GM19351 (cell line): ENCODE measurements at regions not wholly inside any gene's neighbourhood (a gene's known extent, or its start where the extent isn't known, plus 50 kb on each side); places are given as distances from the start of the nearest gene placed in this dataset.
A peak's percentile ranks its signal among the peaks of the same experiment; 100 is the strongest.

Source experiments
- ATAC-seq: cut with Tn5 transposase; IDR thresholded peaks from one replicate; pipeline ENCODE4 v1.9.1; 2021; ENCODE audit warnings: mild to moderate bottlenecking, moderate library complexity; ENCODE audit not compliant: unreplicated experiment

DNA sequence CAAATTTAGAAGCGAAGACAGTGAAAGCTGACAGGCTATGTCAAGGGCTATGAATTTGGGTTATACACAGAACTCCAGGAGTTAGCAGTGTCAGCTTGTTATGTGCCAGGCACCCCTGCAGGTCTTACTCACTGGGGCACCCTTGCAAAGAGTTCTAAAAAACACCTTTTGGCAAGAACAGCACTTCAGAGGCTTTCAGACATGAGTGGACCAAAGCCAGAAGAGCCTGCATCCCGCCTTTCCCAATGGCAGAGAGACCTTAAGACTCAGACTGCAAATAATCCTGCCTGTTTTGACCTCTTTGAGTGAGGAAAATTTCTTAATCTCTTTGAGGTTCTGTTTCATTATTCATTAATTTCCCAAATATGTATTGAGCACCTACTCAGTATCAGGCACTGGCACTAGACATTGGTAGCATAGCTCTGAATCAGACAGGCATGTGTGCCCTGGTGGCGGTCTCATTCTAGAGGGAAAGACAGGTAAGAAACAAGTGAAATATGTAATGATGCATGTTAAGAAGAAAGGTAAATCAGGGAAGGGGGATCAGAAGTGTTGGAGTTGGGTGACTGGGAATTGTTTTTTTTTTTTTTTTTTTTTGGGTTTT, 280.0 kb downstream of the KBTBD8 start:
- no peak for ATAC-seq

DNA sequence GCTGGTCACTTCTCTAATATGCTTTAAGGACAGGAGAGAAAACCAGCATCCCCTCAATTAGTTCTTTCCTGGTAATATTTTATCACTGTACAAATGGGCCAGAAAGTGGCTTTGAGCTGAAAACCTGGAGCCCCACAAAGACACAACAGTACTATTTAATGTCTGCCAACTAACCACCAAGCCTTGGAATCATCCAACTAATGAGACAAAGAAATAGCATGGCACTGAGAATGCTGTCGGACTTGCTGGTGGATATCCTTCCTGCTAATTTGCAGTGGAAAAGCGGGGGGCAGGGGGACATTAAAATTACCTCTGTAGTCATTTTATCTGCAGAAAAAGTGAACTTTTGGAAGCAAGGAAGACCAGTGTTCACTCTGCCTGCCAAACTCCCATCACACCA, 288.5 kb downstream of the KBTBD8 start:
- ATAC-seq, result no peak

DNA sequence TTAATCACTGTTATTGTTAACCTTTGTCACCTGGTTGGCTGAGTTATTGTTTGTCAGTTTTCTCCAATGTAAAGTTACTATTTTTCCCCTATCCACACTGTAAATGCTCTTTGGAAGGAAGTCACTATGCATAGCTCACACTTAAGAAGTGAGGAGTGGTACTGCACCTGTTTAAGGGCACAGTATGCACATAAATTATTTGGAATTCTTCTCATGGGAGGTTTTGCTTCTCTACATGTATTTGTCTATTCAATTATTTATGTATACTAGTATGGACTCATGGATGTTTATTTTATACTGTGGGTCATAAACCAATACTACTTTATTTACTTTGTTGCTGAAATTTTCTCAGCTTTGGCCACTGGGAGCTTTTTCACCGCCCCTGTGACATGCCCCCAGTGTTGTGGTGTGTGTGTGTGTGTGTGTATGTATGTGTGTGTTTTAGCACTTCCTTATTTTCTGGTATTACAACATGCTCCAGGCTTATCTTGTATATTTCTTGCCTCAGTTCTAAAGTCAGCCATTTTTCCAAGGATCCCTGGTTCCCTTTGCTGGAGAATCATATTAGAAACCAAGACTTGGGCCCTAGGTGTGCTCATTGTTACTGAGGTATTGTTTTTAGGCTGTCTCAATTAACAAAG, 290.5 kb downstream of the KBTBD8 start:
- ATAC-seq, result no peak

DNA sequence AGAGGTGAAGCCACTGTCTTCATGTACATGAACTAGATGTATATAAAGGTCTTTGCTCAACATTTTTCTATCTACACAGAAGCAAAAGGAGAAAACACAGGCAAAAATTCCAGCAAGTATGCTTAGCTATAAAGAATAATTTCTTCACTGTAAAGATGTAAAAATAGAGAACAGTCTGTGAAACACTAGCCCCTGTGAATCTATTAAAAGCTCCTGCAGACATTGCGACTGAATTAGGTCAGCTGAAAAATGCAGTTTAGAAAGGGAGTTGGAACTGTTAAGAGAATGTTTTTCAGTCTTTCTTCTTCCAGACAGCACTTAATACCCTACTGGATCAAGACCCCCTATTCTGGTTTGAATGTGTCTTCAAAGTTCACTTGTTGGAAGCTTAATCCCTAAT, 291.5 kb downstream of the KBTBD8 start:
- no peak for ATAC-seq

DNA sequence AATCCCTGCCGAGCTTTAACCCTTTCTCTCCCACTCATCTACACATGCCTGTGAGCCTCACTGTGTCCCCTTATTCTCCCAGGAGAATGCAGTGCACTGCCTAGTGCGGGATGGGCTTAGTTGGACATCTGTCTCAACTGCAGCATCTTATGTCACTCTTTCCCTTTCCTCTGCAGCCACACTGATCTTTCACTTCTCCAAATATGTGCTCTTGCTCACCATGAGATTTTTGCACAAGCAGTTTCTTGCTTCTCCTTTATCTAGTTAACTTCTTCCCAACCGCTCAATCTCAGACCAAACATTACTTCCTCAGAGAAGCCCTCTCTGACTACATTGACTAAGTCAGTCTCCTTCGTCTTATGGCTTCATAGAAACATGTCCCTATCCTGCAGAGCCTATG, 292.3 kb downstream of the KBTBD8 start:
- ATAC-seq, result peak; percentile 71

DNA sequence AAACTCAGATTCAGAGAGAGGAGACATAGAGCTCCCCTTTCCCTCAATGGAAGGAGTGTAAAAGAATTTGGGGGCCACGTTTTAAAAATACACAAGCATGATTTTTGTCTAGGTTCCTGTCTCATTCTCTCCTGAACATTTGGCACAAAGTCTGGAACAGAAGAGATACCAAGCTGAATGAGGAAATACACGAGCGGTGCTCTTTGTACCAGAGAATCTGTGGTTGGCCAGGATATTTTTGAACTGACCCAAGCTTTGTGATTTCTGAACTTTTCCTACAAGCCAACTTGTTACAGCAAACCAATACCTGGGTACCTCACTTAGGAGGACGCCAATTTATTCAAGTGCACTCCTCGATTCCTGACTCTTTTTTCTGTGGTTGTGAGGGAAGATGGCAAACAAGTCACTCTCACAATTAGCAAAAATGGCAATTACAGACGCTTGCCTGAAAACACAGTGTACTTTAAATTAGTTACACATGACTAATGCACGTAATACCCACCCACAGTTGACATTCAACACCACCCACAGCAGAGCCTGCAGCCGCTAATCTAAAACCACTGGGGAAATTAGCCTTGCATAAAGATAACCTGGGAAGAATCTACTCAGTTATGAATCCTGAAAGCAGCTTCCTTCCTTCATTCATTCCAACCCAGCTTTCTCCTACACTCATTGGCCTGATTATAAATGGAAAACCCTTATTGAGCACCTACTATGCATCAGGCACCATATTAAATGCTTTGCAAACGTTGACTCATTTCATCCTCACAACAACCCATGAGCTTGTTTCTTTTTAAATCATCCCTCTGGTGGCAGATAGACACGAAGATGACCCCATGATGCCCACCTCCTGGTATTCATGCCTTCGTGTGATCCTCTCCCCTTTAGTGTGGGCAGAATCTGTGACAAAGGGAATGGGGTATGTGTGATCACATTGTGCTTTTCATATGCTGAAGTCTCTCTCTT, 293.5 kb downstream of the KBTBD8 start:
- ATAC-seq, result peak; percentile 50

DNA sequence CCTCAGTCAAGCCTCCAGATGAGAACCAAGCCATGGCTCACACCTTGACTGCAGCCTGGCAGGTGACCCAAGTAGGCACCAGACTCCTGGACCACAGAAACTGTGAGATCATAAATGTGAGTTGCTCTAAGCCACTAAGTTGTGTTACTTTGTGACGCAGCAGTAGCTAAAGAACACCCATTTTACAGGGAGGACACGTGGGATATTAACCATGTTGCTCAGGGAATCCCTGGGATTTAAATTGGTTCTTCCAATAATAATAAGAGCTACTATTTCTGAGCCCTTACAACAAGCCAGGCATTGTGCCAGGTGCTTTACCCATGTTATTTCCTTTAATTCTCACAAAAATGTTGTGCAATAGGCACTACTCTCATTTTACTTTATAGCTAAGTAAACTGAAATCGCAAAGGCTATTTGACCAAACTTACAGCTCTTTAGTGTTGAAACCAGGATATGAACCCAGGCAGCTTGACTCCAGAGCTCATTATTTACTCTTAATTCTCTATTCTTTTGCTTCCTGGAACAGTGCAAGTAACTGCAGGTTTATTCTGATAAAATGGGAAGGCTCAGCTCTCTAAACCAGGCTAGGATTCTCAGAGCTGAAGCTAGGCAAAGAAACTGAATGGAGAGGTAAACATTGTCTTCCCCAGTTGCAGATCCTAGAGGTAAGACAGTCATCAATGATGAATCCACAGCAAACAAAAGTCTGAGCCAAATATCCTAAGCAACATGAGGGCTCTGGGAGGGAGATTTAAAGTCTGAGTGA, 294.4 kb downstream of the KBTBD8 start:
- no peak for ATAC-seq

DNA sequence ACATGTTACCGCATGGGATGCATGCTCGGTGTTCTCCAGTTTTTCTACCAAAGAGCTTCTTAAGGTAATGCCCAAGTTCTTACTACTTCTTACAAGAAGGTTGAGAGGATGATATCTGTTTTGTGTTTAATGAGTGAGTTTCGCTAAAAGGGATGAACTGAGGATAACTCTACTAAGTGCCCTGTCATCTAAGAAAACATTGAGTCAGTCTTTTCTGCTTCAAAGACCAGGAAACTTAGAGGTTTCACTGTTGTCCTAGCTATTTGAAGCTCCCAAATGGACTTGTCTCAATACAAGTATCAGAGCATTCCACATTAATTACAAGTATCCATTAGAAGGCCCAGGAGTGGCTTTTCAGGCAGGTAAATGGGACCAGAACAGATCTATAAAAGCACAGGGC, 296.2 kb downstream of the KBTBD8 start:
- ATAC-seq, result no peak

DNA sequence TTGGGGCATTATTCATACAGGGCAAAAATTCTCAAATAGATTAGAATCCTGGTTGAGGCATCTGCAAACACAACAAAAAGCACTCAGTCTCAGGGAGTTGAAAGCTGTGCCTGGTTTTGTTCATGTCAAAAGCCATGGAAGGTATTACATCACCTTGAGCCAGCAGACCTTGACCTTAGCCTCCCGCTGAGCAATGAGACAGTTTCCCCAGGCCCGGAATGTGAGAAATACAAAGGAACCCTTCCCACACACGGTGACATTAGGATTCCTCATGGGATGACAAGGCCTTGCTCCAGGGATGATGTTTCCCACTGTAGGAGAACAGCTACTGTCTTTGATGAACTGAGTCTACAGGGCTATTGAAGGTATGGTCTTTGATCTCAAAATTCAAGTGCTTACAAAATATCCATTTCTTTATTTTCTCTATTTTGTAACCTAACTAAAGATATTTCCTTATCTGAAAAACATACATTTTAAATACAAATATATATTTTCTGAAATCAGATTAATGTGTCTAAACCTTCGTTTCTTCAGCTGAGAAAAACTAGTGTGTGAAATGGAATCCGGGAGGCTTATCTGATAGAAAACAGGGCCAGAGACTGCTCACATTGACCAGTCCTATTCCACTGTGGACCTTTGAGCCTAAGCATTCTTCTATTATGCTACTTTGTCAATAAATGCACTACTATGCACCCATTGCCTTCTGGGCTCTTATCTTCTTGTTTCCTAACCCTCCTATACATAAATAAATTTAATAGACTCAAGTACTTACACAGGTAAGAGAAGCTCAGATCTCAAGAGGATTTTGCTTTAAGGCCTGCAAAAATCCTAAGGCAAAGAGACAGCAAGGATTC, 298.2 kb downstream of the KBTBD8 start:
- no peak for ATAC-seq

DNA sequence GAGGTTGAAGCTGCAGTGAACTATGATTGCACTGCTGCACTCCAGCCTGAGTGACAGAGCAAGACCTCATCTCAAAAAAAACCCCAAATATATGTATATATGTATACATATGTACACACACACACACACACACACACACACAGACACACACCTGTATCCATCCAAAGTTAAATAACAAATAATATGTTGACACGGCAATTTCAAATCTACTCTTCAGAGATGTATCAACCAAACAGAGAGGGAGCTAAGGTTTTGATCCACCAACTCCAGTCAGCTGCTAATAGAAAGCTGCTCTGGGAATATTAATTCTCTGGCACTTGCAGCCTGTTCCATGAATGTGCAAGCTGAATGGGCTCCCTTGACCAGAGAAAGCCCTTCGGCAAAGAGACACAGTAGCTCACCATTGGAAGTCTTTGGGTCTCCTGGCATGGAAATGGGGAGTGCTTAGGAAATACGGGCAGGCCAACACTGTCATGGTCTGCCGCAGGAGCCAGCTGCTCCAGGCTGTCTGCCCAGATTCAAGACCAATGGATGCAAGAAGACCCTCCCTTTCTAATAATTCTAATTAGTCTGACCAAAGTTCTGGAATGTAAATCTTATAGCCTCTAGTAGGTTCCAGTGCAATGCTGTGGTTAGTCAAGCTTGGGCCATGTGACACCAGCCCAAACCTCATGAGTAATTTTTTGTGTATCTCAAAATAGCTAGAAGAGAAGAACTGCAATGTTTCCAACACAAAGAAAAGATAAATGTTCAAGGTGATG, 299.8 kb downstream of the KBTBD8 start:
- ATAC-seq, result no peak

DNA sequence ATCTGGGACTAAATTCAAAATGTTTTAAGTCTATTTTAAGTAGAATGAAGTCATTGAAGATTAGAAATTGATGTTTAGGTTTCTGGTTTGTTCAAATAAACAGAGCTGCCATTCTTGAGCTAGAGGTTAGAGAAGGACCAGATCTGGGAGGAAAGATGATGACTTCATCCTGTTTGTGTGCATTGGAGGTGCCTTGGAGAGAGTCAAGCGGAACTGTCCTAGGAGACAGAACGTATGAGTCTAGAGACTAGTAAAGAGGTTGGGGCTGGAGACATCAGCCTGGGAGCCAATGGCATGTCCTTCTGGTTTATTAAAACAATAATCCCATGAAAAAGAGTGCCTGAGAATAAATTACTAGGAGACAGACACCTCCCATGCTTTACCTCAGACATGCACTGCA, 303.4 kb downstream of the KBTBD8 start:
- ATAC-seq, result no peak

DNA sequence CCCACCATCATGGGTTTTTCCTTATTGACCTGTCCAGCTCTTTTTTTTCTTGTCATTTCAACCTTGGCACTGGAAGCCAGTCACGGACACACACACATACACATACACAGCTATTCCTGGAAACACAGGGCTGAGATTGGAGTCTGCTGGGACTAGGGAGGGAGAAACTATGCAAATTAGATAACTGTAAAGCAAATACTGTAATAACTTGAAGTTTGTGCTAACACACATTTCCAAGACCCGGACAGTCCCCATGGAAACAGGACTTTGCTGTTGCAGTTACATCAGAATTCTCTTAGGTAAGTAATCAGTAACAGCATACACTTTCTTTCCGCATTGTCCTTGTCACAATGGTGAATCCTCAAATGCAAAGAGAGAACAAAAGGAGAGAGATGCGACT, 304.4 kb downstream of the KBTBD8 start:
- ATAC-seq, result no peak

DNA sequence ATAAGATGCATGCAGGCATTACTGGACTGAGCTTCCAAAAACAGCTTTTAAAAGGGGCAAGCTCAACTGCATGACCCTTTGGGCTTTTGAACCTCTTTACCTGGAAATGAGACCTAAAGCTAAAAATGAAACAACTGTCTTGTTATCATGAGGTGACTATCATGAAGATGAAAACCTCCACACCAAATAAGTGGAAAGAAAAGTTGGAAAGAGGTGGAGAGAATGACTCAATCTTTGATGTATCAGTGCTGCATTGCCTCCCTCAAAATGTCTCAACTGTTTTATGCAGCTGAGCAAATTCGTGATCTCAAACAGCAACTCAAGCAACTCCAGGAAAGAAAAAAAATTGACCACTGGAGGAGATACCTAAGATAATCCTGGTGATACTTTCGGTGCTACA, 307.1 kb downstream of the KBTBD8 start:
- ATAC-seq, result no peak

DNA sequence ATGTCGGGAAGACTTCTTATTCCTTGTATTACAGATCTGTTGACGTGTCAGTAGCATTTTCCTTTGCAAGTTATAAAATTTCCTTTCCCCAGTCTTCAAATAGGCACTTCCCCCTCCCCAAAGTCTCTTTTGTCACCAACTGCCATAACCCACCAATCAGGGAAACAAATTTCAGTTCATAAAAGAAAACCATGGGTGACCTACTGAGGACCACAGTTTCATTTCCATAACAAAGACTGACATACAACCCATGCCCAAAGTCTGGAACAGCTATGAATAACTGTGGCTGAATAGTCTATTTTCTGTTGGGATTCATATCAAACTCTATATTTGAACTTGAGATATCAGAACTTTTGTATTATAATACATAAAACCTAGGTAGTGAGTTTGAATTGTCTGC, 307.8 kb downstream of the KBTBD8 start:
- ATAC-seq, result no peak

DNA sequence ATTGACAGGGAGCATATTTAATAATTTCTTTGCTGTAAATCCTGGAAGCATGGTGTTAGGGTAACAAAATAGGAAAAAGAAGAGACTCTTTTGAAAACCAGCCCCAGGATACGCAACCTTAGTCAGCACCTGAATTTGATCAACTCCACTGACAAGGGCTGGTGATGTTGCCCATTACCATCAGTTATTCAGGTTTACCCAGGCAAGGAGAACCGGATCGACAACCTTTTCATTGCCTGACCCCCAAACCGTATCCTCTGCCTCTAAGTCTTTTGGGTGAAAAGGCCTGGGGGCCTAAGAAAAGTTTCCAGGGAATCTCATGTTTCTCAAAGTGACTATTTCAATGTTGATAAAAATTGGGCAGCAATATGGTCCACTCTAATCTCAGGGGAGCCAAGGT, 313.3 kb downstream of the KBTBD8 start:
- no peak for ATAC-seq

DNA sequence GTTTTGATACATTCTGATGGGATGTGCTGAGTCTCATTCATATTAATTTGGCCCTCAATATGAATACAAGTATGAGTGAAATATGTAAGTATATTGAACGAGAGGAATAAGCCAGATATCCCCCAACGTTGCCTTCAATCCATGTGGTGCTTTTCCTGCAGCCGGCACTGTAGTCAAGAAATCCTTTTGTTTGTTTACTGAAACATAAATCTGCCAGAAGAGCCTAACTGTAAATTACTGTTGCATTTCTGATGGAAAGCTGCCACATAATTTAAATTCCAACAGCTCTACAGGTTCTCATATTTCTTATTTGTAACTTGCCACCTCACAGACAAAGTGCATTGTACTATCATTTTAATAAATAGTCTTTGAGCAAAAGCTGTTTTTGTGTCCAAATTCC, 314.0 kb downstream of the KBTBD8 start:
- ATAC-seq, result no peak

DNA sequence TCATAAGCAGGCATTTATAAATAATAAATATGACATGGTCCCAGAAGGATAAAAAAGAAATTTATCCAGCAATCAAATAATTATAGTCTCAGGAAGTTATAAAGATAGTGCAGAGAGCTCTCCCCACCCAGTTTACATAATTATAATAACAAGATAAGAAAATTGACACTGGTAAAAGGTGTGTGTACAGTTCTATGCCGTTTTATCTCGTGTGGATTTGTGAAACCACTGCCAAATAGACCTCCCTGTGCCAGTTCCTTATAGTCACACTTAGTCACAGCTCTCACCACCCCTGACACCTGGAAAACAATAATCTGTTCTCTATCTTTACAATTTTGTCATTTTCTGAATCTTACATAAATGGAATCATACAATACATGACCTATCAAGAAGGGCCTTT, 320.1 kb downstream of the KBTBD8 start:
- ATAC-seq, result no peak

DNA sequence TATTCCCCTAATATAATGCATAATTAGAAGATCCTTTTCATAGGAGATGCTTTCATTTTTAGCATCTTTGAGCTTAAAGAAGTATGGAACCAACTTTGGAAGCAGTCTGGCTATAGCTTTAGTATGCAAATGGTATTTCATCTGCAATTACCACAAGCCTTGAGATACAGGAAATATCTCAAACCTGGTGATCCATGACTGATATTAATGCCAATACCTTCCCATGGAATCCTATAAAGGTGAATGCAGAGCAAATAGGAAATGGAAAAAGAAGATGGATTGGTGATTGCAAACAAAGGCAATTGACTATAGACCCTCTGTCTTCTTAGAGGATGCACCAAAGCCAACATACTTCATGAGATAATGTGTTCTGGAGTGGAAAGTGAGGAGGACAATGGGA, 326.4 kb downstream of the KBTBD8 start:
- no peak for ATAC-seq
